GM12878 (cell line): ENCODE measurements at regions not wholly inside any gene's neighbourhood (a gene's known extent, or its start where the extent isn't known, plus 50 kb on each side); places are given as distances from the start of the nearest gene placed in this dataset.

Source experiments
- ATAC-seq: fragments of 200-7000 bp; cut with Tn5 transposase; 3 replicates; pipeline ENCODE4 v1.9.1; 2020; ENCODE audit warnings: mild to moderate bottlenecking, moderate library complexity
- BruUV-seq: library from RNA; stranded (reverse); fragments of 400-500 nt; replicated peaks from 2 replicates; lab custom pipeline; 2021; lab: Mats Ljungman, UMichigan
- CTCF ChIA-PET: fragments of 300-600 bp; sonication (Branson Sonifier 250); formaldehyde crosslinking; extraction: SDS; loops from one replicate; lab custom pipeline; 2021; ENCODE audit warnings: inconsistent platforms; lab: Yijun Ruan, JAX
- POLR2A ChIA-PET: fragments of 350-600 bp; formaldehyde crosslinking; extraction: SDS; loops from one replicate; lab custom pipeline; 2021; ENCODE audit warnings: inconsistent platforms; lab: Charles Lee
- RAD21 ChIA-PET: fragments of 300-600 bp; sonication (Branson Sonifier 250); formaldehyde crosslinking; loops from one replicate; lab custom pipeline; 2023; ENCODE audit warnings: antibody characterized with exemption; ENCODE audit not compliant: unreplicated experiment; lab: Charles Lee
- SMC1A ChIA-PET: fragments of 300-600 bp; sonication (Branson Sonifier 250); formaldehyde crosslinking; loops from one replicate; lab custom pipeline; 2023; ENCODE audit not compliant: unreplicated experiment, uncharacterized antibody; lab: Charles Lee
- DNase-seq: peaks from one replicate; pipeline ENCODE4 v3.0.0-alpha.2; 2011; ENCODE audit warnings: low read depth, low spot score
- FAIRE-seq: peaks from 3 replicates; lab custom pipeline; 2011; peaks lifted over from hg19 to GRCh38; lab: Jason Lieb, UNC
- H2AFZ ChIP-seq: 2 replicates; pipeline ENCODE4 v1.6.0; 2011; ENCODE audit warnings: low read depth, low read length, control low read depth; ENCODE audit not compliant: control insufficient read depth
- H3K27ac ChIP-seq: 2 replicates; pipeline ENCODE4 v1.5.1; 2011; ENCODE audit warnings: control low read depth; ENCODE audit not compliant: control insufficient read depth, insufficient read depth
- H3K27me3 ChIP-seq, 2 experiments: replicated peaks in 1 of 2; 2 replicates each; pipeline versions ENCODE4 v1.6.0 to v1.6.1; 2011; ENCODE audit warnings: low read length in 1 of 2; ENCODE audit not compliant: control insufficient read depth in 2 of 2, insufficient read depth in 2 of 2
- H3K36me3 ChIP-seq, 2 experiments: 2 replicates each; pipeline ENCODE4 v1.5.1; 2011; ENCODE audit warnings: low read length in 1 of 2; ENCODE audit not compliant: control insufficient read depth in 2 of 2, insufficient read depth in 2 of 2
- H3K4me1 ChIP-seq: 2 replicates; pipeline ENCODE4 v1.6.1; 2011; ENCODE audit warnings: mild to moderate bottlenecking, low read length, moderate library complexity, mixed read lengths; ENCODE audit not compliant: control insufficient read depth, insufficient read depth
- H3K4me2 ChIP-seq: 2 replicates; pipeline ENCODE4 v1.6.0; 2011; ENCODE audit warnings: control low read depth; ENCODE audit not compliant: control insufficient read depth, insufficient read depth
- H3K4me3 ChIP-seq: fragments of 200-600 bp; sonication (generic); 2 replicates; pipeline ENCODE4 v1.5.1; 2016
- H3K79me2 ChIP-seq: 2 replicates; pipeline ENCODE4 v1.6.0; 2011; ENCODE audit warnings: low read length; ENCODE audit not compliant: control insufficient read depth, insufficient read depth
- H3K9ac ChIP-seq: 2 replicates; pipeline ENCODE4 v1.8.0; 2011; ENCODE audit warnings: low read length, control low read depth, mixed read lengths; ENCODE audit not compliant: control insufficient read depth, insufficient read depth
- H3K9me3 ChIP-seq: replicated peaks from 3 replicates; pipeline ENCODE4 v1.5.1; 2011; ENCODE audit warnings: mild to moderate bottlenecking, low read length; ENCODE audit not compliant: control insufficient read depth, insufficient read depth
- H4K20me1 ChIP-seq: 2 replicates; pipeline ENCODE4 v1.6.0; 2011; ENCODE audit not compliant: control insufficient read depth, insufficient read depth
- ATF7 ChIP-seq: fragments of 450-650 bp; IDR thresholded peaks from 2 replicates; pipeline ENCODE4 v1.6.1; 2016; ENCODE audit warnings: low read depth, mild to moderate bottlenecking
- BCL11A ChIP-seq: IDR thresholded peaks from 2 replicates; pipeline ENCODE4 v1.6.1; 2011; ENCODE audit warnings: low read depth, low read length
- BMI1 ChIP-seq: fragments of 450-650 bp; IDR thresholded peaks from 2 replicates; pipeline ENCODE4 v1.6.1; 2016; ENCODE audit warnings: mild to moderate bottlenecking, moderate library complexity, borderline replicate concordance
- DPF2 ChIP-seq: fragments of 450-650 bp; IDR thresholded peaks from 2 replicates; pipeline ENCODE4 v1.6.1; 2017; ENCODE audit warnings: mild to moderate bottlenecking
- EP300 ChIP-seq, 2 experiments: fragments of 150-350 bp in 1 of 2; IDR thresholded peaks; 2 replicates each; pipeline ENCODE4 v1.6.1; 2011 to 2012; ENCODE audit warnings: low read depth in 2 of 2, low read length in 2 of 2, borderline replicate concordance in 1 of 2, improper control_type of control experiment in 1 of 2, inconsistent platforms in 1 of 2; ENCODE audit not compliant: control insufficient read depth in 1 of 2
- EZH2 ChIP-seq: IDR thresholded peaks from 2 replicates; pipeline ENCODE4 v1.6.1; 2012; ENCODE audit warnings: low read depth, mild to moderate bottlenecking, control low read depth, inconsistent platforms, low read length, borderline replicate concordance; ENCODE audit not compliant: control insufficient read depth
- IKZF1 ChIP-seq: fragments of 450-650 bp; conservative IDR thresholded peaks from 2 replicates; pipeline ENCODE4 v1.6.1; 2017; ENCODE audit warnings: antibody characterized with exemption, mild to moderate bottlenecking
- IKZF2 ChIP-seq, 2 experiments: fragments of 450-650 bp; IDR thresholded peaks; 2 replicates each; pipeline ENCODE4 v1.6.1; 2017; ENCODE audit warnings: mild to moderate bottlenecking in 2 of 2, moderate library complexity in 2 of 2
- MEF2B ChIP-seq: fragments of 450-650 bp; IDR thresholded peaks from 2 replicates; pipeline ENCODE4 v1.6.1; 2018; ENCODE audit warnings: mild to moderate bottlenecking, moderate library complexity; ENCODE audit not compliant: partially characterized antibody, poor library complexity, severe bottlenecking
- MTA2 ChIP-seq: fragments of 450-650 bp; IDR thresholded peaks from 2 replicates; pipeline ENCODE4 v1.6.1; 2016; ENCODE audit warnings: low read depth, mild to moderate bottlenecking, moderate library complexity
- SPI1 ChIP-seq: IDR thresholded peaks from 2 replicates; pipeline ENCODE4 v1.6.1; 2011; ENCODE audit warnings: low read depth, mild to moderate bottlenecking, low read length, moderate library complexity, borderline replicate concordance; ENCODE audit not compliant: insufficient read depth
- ZNF24 ChIP-seq: fragments of 450-650 bp; IDR thresholded peaks from 2 replicates; pipeline ENCODE4 v1.6.1; 2017; ENCODE audit warnings: antibody characterized with exemption, mild to moderate bottlenecking
- WGBS: methylation state at CpG from one replicate; pipeline ENCODE4 v1.1.6; 2016; ENCODE audit warnings: low lambda C conversion rate; ENCODE audit not compliant: insufficient replicate concordance, insufficient coverage; ENCODE audit errors: missing lambda C conversion rate; 5-methylcytosine and 5-hydroxymethylcytosine counted together
- in situ Hi-C: fragments of 300-500 bp; cut with MboI; formaldehyde crosslinking; loops from 9 replicates; pipeline ENCODE4 v1.14.3; 2018; ENCODE audit warnings: mixed read lengths
- intact Hi-C: fragments of 100-400 bp; cut with micrococcal nuclease; formaldehyde crosslinking; loops from one replicate; pipeline ENCODE4 v1.14.2; 2022; ENCODE audit not compliant: unreplicated experiment
- TF ChIP-seq, protein P1 (sequence below): fragments of 450-650 bp; IDR thresholded peaks from 2 replicates; pipeline ENCODE4 v1.6.1; 2017; ENCODE audit warnings: low read depth, mild to moderate bottlenecking, moderate library complexity

DNA sequence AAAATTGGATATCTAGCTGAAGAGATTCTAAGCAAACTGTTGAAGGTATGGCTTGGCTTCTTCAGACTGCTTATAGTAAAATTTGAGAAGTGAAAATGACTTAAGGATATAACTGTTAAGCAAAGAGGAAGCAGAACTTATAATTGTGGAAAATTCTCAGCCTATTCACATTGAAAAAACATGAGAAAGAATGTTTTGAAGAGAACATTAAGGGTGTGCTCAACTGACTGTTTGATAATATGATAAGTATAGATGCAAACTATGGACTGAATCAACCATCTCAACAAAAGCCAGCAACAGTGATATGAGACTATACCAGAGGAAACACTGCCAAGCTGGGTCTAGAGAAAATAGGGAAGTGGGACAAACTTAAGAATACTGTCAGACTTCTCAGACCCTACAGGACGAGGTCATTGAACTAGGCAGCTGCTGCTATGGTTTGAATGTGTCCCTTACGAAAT is 133.1 kb upstream of the PPP1R3A start:
- Histone ChIP-seq H3K36me3 (no peaks in the 10 kb centered on the region), H3K79me2 (no peaks in the 10 kb centered on the region), H3K9me3 (no peaks in the 10 kb centered on the region), H3K4me2 (no peak overlapping the region), H2AFZ (no peak overlapping the region), H3K27me3 (no peaks in the 10 kb centered on the region), H3K4me3 (no peak overlapping the region), H4K20me1 (no peaks in the 10 kb centered on the region), H3K9ac (no peak overlapping the region)
- SMC1A ChIA-PET, result interaction anchor here (1.0 to 1.5 kb wide), 3 partner anchors 13 to 573 kb away, joined by 3 read pairs; no protein-coding TSS in a partner anchor
- peak; percentile 92 for ATAC-seq
- in situ Hi-C loops (no loop called here), intact Hi-C loops (no loop called here)
- WGBS, result 15% methylated on average over 2 of the region's 2 CpGs
- FAIRE-seq, result no peak
- 0 out of 4 replicates have a peak, but pooled peaks of 1 of the 2 experiments have one; percentile 11 for TF ChIP-seq EP300 (IDR thresholded peaks at IDR 0.05; ENCODE audit: borderline replicate concordance in 1 of 2, control insufficient read depth in 1 of 2, low read depth in 2 of 2, low read length in 2 of 2)
- 0 out of 2 replicates have a peak, but pooled peaks have one; percentile 44 for TF ChIP-seq ZNF24
- TF ChIP-seq SPI1, result peak; percentile 94
- TF ChIP-seq MEF2B, result no peak
- no peak for TF ChIP-seq BCL11A
- TF ChIP-seq IKZF1, result peak; percentile 44; the same call in 1 of the 2 replicates
- peak in 1 of 2 experiments; percentile 54; a peak in 2 of 4 replicates for TF ChIP-seq IKZF2 (IDR thresholded peaks at IDR 0.05)
- TF ChIP-seq ATF7, result 0 out of 2 replicates have a peak, but pooled peaks have one; percentile 17
- TF ChIP-seq MTA2, result peak; percentile 57
- no peak for TF ChIP-seq EZH2
- TF ChIP-seq, protein P1, sequence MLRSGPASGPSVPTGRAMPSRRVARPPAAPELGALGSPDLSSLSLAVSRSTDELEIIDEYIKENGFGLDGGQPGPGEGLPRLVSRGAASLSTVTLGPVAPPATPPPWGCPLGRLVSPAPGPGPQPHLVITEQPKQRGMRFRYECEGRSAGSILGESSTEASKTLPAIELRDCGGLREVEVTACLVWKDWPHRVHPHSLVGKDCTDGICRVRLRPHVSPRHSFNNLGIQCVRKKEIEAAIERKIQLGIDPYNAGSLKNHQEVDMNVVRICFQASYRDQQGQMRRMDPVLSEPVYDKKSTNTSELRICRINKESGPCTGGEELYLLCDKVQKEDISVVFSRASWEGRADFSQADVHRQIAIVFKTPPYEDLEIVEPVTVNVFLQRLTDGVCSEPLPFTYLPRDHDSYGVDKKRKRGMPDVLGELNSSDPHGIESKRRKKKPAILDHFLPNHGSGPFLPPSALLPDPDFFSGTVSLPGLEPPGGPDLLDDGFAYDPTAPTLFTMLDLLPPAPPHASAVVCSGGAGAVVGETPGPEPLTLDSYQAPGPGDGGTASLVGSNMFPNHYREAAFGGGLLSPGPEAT, result peak; percentile 47
- peak; percentile 70; the same call in 1 of the 2 replicates for TF ChIP-seq DPF2
- 0 out of 2 replicates have a peak, but pooled peaks have one; percentile 26 for TF ChIP-seq BMI1
- TF ChIP-seq, all 136 proteins: peak for 10
- H3K27ac ChIP-seq, result no peak overlapping the region
- peaks cover 7% of the 10 kb centered on the region; the same call in 1 of the 2 replicates for H3K4me1 ChIP-seq
- ChIA-PET POLR2A (no interaction called here), CTCF (no interaction called here), RAD21 (no interaction called here)
- peak; percentile 9 for DNase-seq
- no TSS peak for BruUV-seq
